Upper lobe of left lung (tissue), 6 donors: ENCODE measurements at regions not wholly inside any gene's neighbourhood (a gene's known extent, or its start where the extent isn't known, plus 50 kb on each side); places are given as distances from the start of the nearest gene placed in this dataset.
"Not testable (repeated sequence)": the region's sequence is repeated elsewhere in the genome, so short reads cannot be mapped to it uniquely, and the experiment has no call there.

Experiments used
- ATAC-seq, 2 donors: fragments of 200-7000 bp; cut with Tn5 transposase; one replicate each; pipeline ENCODE4 v1.9.1; 2022; ENCODE audit warnings: mild to moderate bottlenecking in 2 of 2, moderate library complexity in 2 of 2; ENCODE audit not compliant: low FRiP score in 2 of 2
- DNase-seq, 2 donors: peaks; one replicate each; pipeline ENCODE4 v3.0.0-alpha.2; 2019 to 2020
- H3K27ac ChIP-seq, 4 donors: fragments of 200-600 bp; sonication (generic); one replicate each; pipeline ENCODE4 v1.5.1; 2016 to 2019
- H3K27me3 ChIP-seq, 4 donors: fragments of 200-600 bp; sonication (generic); one replicate each; pipeline ENCODE4 v1.5.1; 2017 to 2019
- H3K36me3 ChIP-seq, 4 donors: fragments of 200-600 bp; sonication (generic); one replicate each; pipeline ENCODE4 v1.5.1; 2016 to 2019
- H3K4me1 ChIP-seq, 4 donors: fragments of 200-600 bp; sonication (generic); one replicate each; pipeline ENCODE4 v1.5.1; 2018 to 2019
- H3K4me3 ChIP-seq, 4 donors: fragments of 200-600 bp; sonication (generic); one replicate each; pipeline ENCODE4 v1.5.1; 2017 to 2019; ENCODE audit warnings: mild to moderate bottlenecking in 2 of 4, moderate library complexity in 1 of 4
- H3K9me3 ChIP-seq, 4 donors: fragments of 200-600 bp; sonication (generic); one replicate each; pipeline ENCODE4 v1.5.1; 2018 to 2019
- CTCF ChIP-seq, 6 experiments: fragments of 450-650 bp in 4 of 6; fragments of 200-600 bp in 2 of 6; sonication (generic) in 2 of 6; IDR thresholded peaks; one replicate each; pipeline ENCODE4 v1.5.1; 2016 to 2019; ENCODE audit warnings: antibody characterized with exemption in 6 of 6
- EP300 ChIP-seq, 4 donors: sonication (generic); formaldehyde crosslinking; IDR thresholded peaks; one replicate each; pipeline ENCODE4 v1.5.1; 2017; ENCODE audit warnings: antibody characterized with exemption in 4 of 4, control low read depth in 2 of 4
- POLR2A ChIP-seq, 4 donors: fragments of 450-650 bp; IDR thresholded peaks; one replicate each; pipeline ENCODE4 v1.5.1; 2016 to 2017; ENCODE audit warnings: antibody characterized with exemption in 4 of 4, mild to moderate bottlenecking in 2 of 4
- POLR2AphosphoS5 ChIP-seq, 2 donors: sonication (generic); formaldehyde crosslinking; IDR thresholded peaks; one replicate each; pipeline ENCODE4 v1.5.1; 2017; ENCODE audit warnings: antibody characterized with exemption in 2 of 2
- WGBS, 2 donors: methylation state at CpG; one replicate each; pipeline ENCODE4 v1.1.5; 2017 to 2018; 5-methylcytosine and 5-hydroxymethylcytosine counted together
- donor health status: DM: no; HTN: no; CAD: no; lungs with moderate emphysema.
- donor health status: DM: no; HTN: yes; CAD: no; lungs with severe emphysema.

GRCh38 chr3:191646242-191646641, 185.3 kb downstream of the PYDC2 start:
- Histone ChIP-seq H3K4me3 (no peak overlapping the region), H3K36me3 (no peaks in the 10 kb centered on the region), H3K27ac (no peak overlapping the region), H3K27me3 (no peaks in the 10 kb centered on the region), H3K4me1 (no peaks in the 10 kb centered on the region), H3K9me3 (peaks cover 0 to 6% (median 0%) of the 10 kb centered on the region in 4 donors)
- 94 to 96% methylated on average over 4 of the region's 4 CpGs for WGBS, 2 donors
- DNase-seq (no peak), ATAC-seq (no peak)
- TF ChIP-seq EP300 (IDR thresholded peaks at IDR 0.05) (no peak), CTCF (IDR thresholded peaks at IDR 0.05) (no peak), POLR2AphosphoS5 (IDR thresholded peaks at IDR 0.05) (no peak), POLR2A (IDR thresholded peaks at IDR 0.05) (no peak)

- no peaks in the 10 kb centered on the region for H3K27me3 ChIP-seq
- peaks cover 0 to 6% (median 0%) of the 10 kb centered on the region in 4 donors for H3K9me3 ChIP-seq
- H3K4me3 ChIP-seq, result no peak overlapping the region
- H3K4me1 ChIP-seq, result no peaks in the 10 kb centered on the region
- H3K36me3 ChIP-seq, result no peaks in the 10 kb centered on the region
- DNase-seq (no peak), ATAC-seq (no peak)
- H3K27ac ChIP-seq, result no peak overlapping the region
- TF ChIP-seq POLR2AphosphoS5 (IDR thresholded peaks at IDR 0.05) (no peak), POLR2A (IDR thresholded peaks at IDR 0.05) (no peak), EP300 (IDR thresholded peaks at IDR 0.05) (no peak), CTCF (IDR thresholded peaks at IDR 0.05) (no peak)
These were observed 187.8 kb downstream of the PYDC2 start for GRCh38 chr3:191648787-191649186.

- Histone ChIP-seq H3K27ac (no peak overlapping the region), H3K4me1 (no peaks in the 10 kb centered on the region), H3K36me3 (no peaks in the 10 kb centered on the region), H3K4me3 (no peak overlapping the region), H3K9me3 (peaks cover 0 to 6% (median 0%) of the 10 kb centered on the region in 4 donors), H3K27me3 (no peaks in the 10 kb centered on the region)
- TF ChIP-seq CTCF (IDR thresholded peaks at IDR 0.05) (no peak), EP300 (IDR thresholded peaks at IDR 0.05) (no peak), POLR2AphosphoS5 (IDR thresholded peaks at IDR 0.05) (no peak), POLR2A (IDR thresholded peaks at IDR 0.05) (no peak)
- WGBS, 2 donors, result 42 to 88% methylated on average over 1 of the region's 1 CpG
- DNase-seq (no peak), ATAC-seq (no peak)
These were observed 188.7 kb downstream of the PYDC2 start for GRCh38 chr3:191649626-191650025.

- DNase-seq, result peak in 1 of 2 donors; percentile 29
- not testable (repeated sequence) for H3K4me3 ChIP-seq, ATAC-seq, H3K4me1 ChIP-seq, H3K36me3 ChIP-seq, H3K27ac ChIP-seq, H3K9me3 ChIP-seq, H3K27me3 ChIP-seq
- 82 to 95% methylated on average over 17 to 18 of the region's 18 CpGs for WGBS, 2 donors
These were observed 197.9 kb downstream of the PYDC2 start for GRCh38 chr3:191658781-191659419.

GRCh38 chr3:191662150-191662549, 201.2 kb downstream of the PYDC2 start:
- H3K27ac ChIP-seq, H3K9me3 ChIP-seq, H3K4me3 ChIP-seq, H3K4me1 ChIP-seq, H3K27me3 ChIP-seq, H3K36me3 ChIP-seq, ATAC-seq, DNase-seq: not testable (repeated sequence)
- 93 to 96% methylated on average over 2 to 5 of the region's 5 CpGs for WGBS, 2 donors

- DNase-seq, result no peak
- Histone ChIP-seq H3K27ac (no peak overlapping the region), H3K4me3 (no peak overlapping the region), H3K27me3 (no peaks in the 10 kb centered on the region), H3K9me3 (no peaks in the 10 kb centered on the region), H3K4me1 (no peaks in the 10 kb centered on the region), H3K36me3 (no peaks in the 10 kb centered on the region)
- TF ChIP-seq POLR2AphosphoS5 (IDR thresholded peaks at IDR 0.05) (no peak), EP300 (IDR thresholded peaks at IDR 0.05) (no peak), POLR2A (IDR thresholded peaks at IDR 0.05) (no peak)
- no peak for ATAC-seq
- WGBS, 2 donors, result 44 to 48% methylated on average over 3 of the region's 3 CpGs
These were observed 220.1 kb downstream of the PYDC2 start for GRCh38 chr3:191680989-191681597.
